CD14-positive monocyte (primary cell): ENCODE measurements at regions not wholly inside any gene's neighbourhood (a gene's known extent, or its start where the extent isn't known, plus 50 kb on each side); places are given as distances from the start of the nearest gene placed in this dataset.

ENCODE experiments used
- DNase-seq, 3 donors: peaks; one replicate each; pipeline ENCODE4 v3.0.0-alpha.2; 2011 to 2022
- H2AFZ ChIP-seq: 2 replicates; pipeline ENCODE4 v1.6.0; 2012; ENCODE audit warnings: mild to moderate bottlenecking, low read depth, low read length, inconsistent platforms; ENCODE audit not compliant: insufficient read depth, poor library complexity, severe bottlenecking
- H3K27ac ChIP-seq, 2 donors: 1 replicate in 1 of 2; 2 replicates in 1 of 2; pipeline ENCODE4 v1.5.1; 2012 to 2013; ENCODE audit warnings: low read length in 2 of 2, control low read depth in 1 of 2, inconsistent platforms in 1 of 2, low read depth in 1 of 2, mild to moderate bottlenecking in 1 of 2
- H3K27me3 ChIP-seq, 2 donors: one replicate each; pipeline versions ENCODE4 v1.6.0 to v1.6.1; 2011 to 2013; ENCODE audit warnings: low read length in 2 of 2; ENCODE audit not compliant: control insufficient read depth in 2 of 2, insufficient read depth in 2 of 2
- H3K36me3 ChIP-seq, 2 donors: replicated peaks in 1 of 2; 1 replicate in 1 of 2; 2 replicates in 1 of 2; pipeline versions ENCODE4 v1.5.1 to v1.6.1; 2012 to 2013; ENCODE audit warnings: low read length in 2 of 2, control low read depth in 1 of 2, inconsistent platforms in 1 of 2, mild to moderate bottlenecking in 1 of 2; ENCODE audit not compliant: insufficient read depth in 2 of 2, control insufficient read depth in 1 of 2
- H3K4me1 ChIP-seq, 2 donors: 1 replicate in 1 of 2; 2 replicates in 1 of 2; pipeline versions ENCODE4 v1.5.1 to v1.6.1; 2012 to 2013; ENCODE audit warnings: low read length in 2 of 2, control low read depth in 1 of 2, inconsistent platforms in 1 of 2, mild to moderate bottlenecking in 1 of 2, moderate library complexity in 1 of 2; ENCODE audit not compliant: insufficient read depth in 2 of 2, control insufficient read depth in 1 of 2
- H3K4me2 ChIP-seq: replicated peaks from 2 replicates; pipeline ENCODE3; 2012; ENCODE audit warnings: low read length, moderate library complexity, mild to moderate bottlenecking; ENCODE audit not compliant: poor library complexity, severe bottlenecking; ENCODE audit errors: extremely low read depth
- H3K4me3 ChIP-seq, 3 experiments: fragments of 200-600 bp in 1 of 3; sonication (generic) in 1 of 3; replicated peaks in 1 of 3; 1 replicate in 2 of 3; 2 replicates in 1 of 3; pipeline ENCODE4 v1.5.1; 2011 to 2013; ENCODE audit warnings: low read length in 3 of 3, mild to moderate bottlenecking in 3 of 3, control low read depth in 2 of 3, low read depth in 2 of 3, inconsistent platforms in 1 of 3, moderate library complexity in 1 of 3
- H3K79me2 ChIP-seq: 2 replicates; pipeline ENCODE4 v1.6.0; 2012; ENCODE audit warnings: mild to moderate bottlenecking, control low read depth, inconsistent platforms, low read length, moderate library complexity; ENCODE audit not compliant: insufficient read depth
- H3K9ac ChIP-seq: 2 replicates; pipeline ENCODE4 v1.6.0; 2017; ENCODE audit warnings: low read length, mild to moderate bottlenecking; ENCODE audit not compliant: insufficient read depth, poor library complexity, severe bottlenecking
- H3K9me3 ChIP-seq, 2 donors: replicated peaks in 1 of 2; 1 replicate in 1 of 2; 2 replicates in 1 of 2; pipeline versions ENCODE4 v1.5.1 to v1.6.1; 2012 to 2013; ENCODE audit warnings: low read length in 2 of 2, control low read depth in 1 of 2; ENCODE audit not compliant: control insufficient read depth in 1 of 2, insufficient read depth in 1 of 2
- H4K20me1 ChIP-seq: 2 replicates; pipeline ENCODE4 v1.6.0; 2012; ENCODE audit warnings: mild to moderate bottlenecking, low read length, control low read depth, moderate library complexity; ENCODE audit not compliant: insufficient read depth
- H3K27ac Mint-ChIP-seq, 7 donors: one replicate each; pipeline ENCODE4 v1.8.0; 2020; ENCODE audit warnings: mild to moderate bottlenecking in 7 of 7, mixed read lengths in 7 of 7, moderate library complexity in 6 of 7, inconsistent platforms in 2 of 7
- H3K27me3 Mint-ChIP-seq, 3 donors: one replicate each; pipeline ENCODE4 v1.8.0; 2021 to 2022; ENCODE audit warnings: low read depth in 3 of 3, mild to moderate bottlenecking in 3 of 3, mixed read lengths in 3 of 3, moderate library complexity in 3 of 3, inconsistent platforms in 1 of 3
- H3K36me3 Mint-ChIP-seq, 2 donors: one replicate each; pipeline ENCODE4 v1.8.0; 2020; ENCODE audit warnings: mixed read lengths in 2 of 2, inconsistent platforms in 1 of 2, mild to moderate bottlenecking in 1 of 2
- H3K4me1 Mint-ChIP-seq: one replicate; pipeline ENCODE4 v1.8.0; 2020; ENCODE audit warnings: mild to moderate bottlenecking, mixed read lengths
- H3K4me3 Mint-ChIP-seq, 2 donors: one replicate each; pipeline ENCODE4 v1.8.0; 2020; ENCODE audit warnings: mild to moderate bottlenecking in 2 of 2, mixed read lengths in 2 of 2, moderate library complexity in 1 of 2
- H3K9me3 Mint-ChIP-seq, 7 donors: one replicate each; pipeline ENCODE4 v1.8.0; 2020 to 2022; ENCODE audit warnings: mixed read lengths in 7 of 7, mild to moderate bottlenecking in 6 of 7, moderate library complexity in 6 of 7, inconsistent platforms in 2 of 7
- CTCF ChIP-seq: fragments of 200-600 bp; IDR thresholded peaks from one replicate; pipeline ENCODE4 v1.8.0; 2022; ENCODE audit warnings: antibody characterized with exemption, mild to moderate bottlenecking
- WGBS: methylation state at CpG from one replicate; pipeline ENCODE4 v1.1.5; 2013; ENCODE audit warnings: missing lambda C conversion rate; ENCODE audit not compliant: insufficient coverage; 5-methylcytosine and 5-hydroxymethylcytosine counted together
- intact Hi-C, 2 donors: fragments of 100-400 bp; cut with micrococcal nuclease; formaldehyde crosslinking; loops; one replicate each; pipeline versions ENCODE4 v1.15.0 to v1.15.1; 2023

DNA sequence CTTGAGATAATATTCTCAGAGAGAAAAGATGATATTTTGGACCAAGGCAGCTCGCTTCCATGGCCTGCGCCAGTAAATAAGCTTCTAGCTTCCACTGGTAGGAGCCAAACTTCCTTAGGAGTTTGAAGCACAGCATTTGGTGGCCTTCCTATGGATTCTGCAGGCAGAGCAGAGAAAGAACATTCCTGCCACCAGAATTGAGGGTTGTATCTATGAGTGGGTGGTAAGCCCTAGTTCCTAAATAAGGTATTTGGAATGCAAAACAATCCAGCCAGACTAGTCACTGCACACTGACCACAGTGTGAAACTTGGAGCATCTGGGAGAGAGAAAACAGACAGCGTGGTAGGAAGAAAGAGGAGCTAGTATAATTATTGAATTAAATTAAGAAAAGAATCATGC is 54.1 kb upstream of the BCAR3 start:
- no peak overlapping the region for H3K9ac ChIP-seq
- H3K4me1 Mint-ChIP-seq = no peaks in the 10 kb centered on the region
- H3K27me3 ChIP-seq = no peaks in the 10 kb centered on the region
- 100% methylated on average over 2 of the region's 3 CpGs for WGBS
- H2AFZ ChIP-seq = no peak overlapping the region
- no peaks in the 10 kb centered on the region for H3K4me1 ChIP-seq
- no peaks in the 10 kb centered on the region for H4K20me1 ChIP-seq
- no peaks in the 10 kb centered on the region for H3K36me3 ChIP-seq
- H3K4me3 ChIP-seq = no peak overlapping the region
- H3K36me3 Mint-ChIP-seq = no peaks in the 10 kb centered on the region
- H3K9me3 Mint-ChIP-seq = no peaks in the 10 kb centered on the region
- DNase-seq = no peak
- peaks cover 0 to 6% (median 5%) of the 10 kb centered on the region in 3 donors for H3K27me3 Mint-ChIP-seq
- no peak overlapping the region for H3K4me2 ChIP-seq
- H3K79me2 ChIP-seq = no peaks in the 10 kb centered on the region
- H3K27ac Mint-ChIP-seq = no peak overlapping the region
- H3K27ac ChIP-seq = no peak overlapping the region
- H3K9me3 ChIP-seq = no peaks in the 10 kb centered on the region
- H3K4me3 Mint-ChIP-seq = no peak overlapping the region
- intact Hi-C loops = no loop called here
- TF ChIP-seq CTCF = no peak

DNA sequence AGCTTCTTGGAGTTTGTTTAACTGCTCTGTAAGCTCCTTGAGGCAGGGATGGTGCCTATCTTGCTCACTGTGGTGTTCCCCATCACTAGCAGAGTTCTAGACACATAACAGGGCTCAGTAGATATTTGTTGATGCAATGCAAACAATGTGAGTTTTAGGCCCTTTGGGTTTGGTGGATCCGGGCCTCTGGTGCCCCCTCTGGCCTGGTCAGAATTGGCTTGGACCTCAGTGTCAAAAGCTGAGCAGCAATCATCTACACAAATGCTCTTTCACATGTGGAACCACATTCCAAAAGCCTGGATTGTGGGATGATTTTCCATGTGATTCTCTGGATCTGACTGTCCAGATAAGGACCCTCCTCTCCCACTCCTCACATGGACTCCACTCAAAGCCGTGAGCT is 53.4 kb upstream of the BCAR3 start:
- TF ChIP-seq CTCF = peak; percentile 25

More for the DNA sequence above, 53.4 kb upstream of the BCAR3 start:
- no peaks in the 10 kb centered on the region for H4K20me1 ChIP-seq
- H3K9me3 ChIP-seq = no peaks in the 10 kb centered on the region
- H2AFZ ChIP-seq = no peak overlapping the region
- WGBS = 100% methylated on average over 2 of the region's 2 CpGs
- no peaks in the 10 kb centered on the region for H3K36me3 ChIP-seq
- H3K4me3 ChIP-seq = no peak overlapping the region
- intact Hi-C loops = no loop called here
- H3K4me3 Mint-ChIP-seq = no peak overlapping the region
- H3K9me3 Mint-ChIP-seq = no peaks in the 10 kb centered on the region
- H3K27me3 ChIP-seq = no peaks in the 10 kb centered on the region
- DNase-seq = no peak
- no peaks in the 10 kb centered on the region for H3K4me1 ChIP-seq
- H3K27ac Mint-ChIP-seq = no peak overlapping the region
- no peaks in the 10 kb centered on the region for H3K4me1 Mint-ChIP-seq
- no peaks in the 10 kb centered on the region for H3K36me3 Mint-ChIP-seq
- H3K4me2 ChIP-seq = no peak overlapping the region
- no peak overlapping the region for H3K9ac ChIP-seq
- H3K79me2 ChIP-seq = no peaks in the 10 kb centered on the region
- H3K27ac ChIP-seq = no peak overlapping the region
- H3K27me3 Mint-ChIP-seq = peaks cover 0 to 8% (median 6%) of the 10 kb centered on the region in 3 donors
